OCI-LY7 (cell line): ENCODE measurements at regions not wholly inside any gene's neighbourhood (a gene's known extent, or its start where the extent isn't known, plus 50 kb on each side); places are given as distances from the start of the nearest gene placed in this dataset.

Experiments
- BruUV-seq: library from RNA; stranded (reverse); fragments of 400-500 nt; replicated peaks from 2 replicates; lab custom pipeline; 2021; lab: Mats Ljungman, UMichigan
- CTCF ChIA-PET: fragments of 300-600 bp; sonication (Branson Sonifier 250); formaldehyde crosslinking; loops from one replicate; lab custom pipeline; 2022; ENCODE audit warnings: antibody characterized with exemption; ENCODE audit not compliant: unreplicated experiment; lab: Charles Lee
- POLR2A ChIA-PET: fragments of 300-600 bp; sonication (Branson Sonifier 250); formaldehyde crosslinking; loops from one replicate; lab custom pipeline; 2022; ENCODE audit warnings: antibody characterized with exemption; lab: Charles Lee
- DNase-seq: peaks from one replicate; pipeline ENCODE4 v3.0.0-alpha.2; 2015; ENCODE audit warnings: low spot score
- H2AFZ ChIP-seq: fragments of 200-600 bp; sonication (generic), shearing (Covaris generic); 2 replicates; pipeline ENCODE4 v1.6.1; 2014; ENCODE audit warnings: mild to moderate bottlenecking, antibody characterized with exemption, low read length, moderate library complexity
- H3K27ac ChIP-seq: fragments of 200-600 bp; sonication (generic); 2 replicates; pipeline ENCODE4 v1.5.1; 2014; ENCODE audit warnings: mixed run types, low read depth, mild to moderate bottlenecking, moderate library complexity, low read length, inconsistent platforms; ENCODE audit not compliant: poor library complexity, severe bottlenecking
- H3K36me3 ChIP-seq: fragments of 200-600 bp; sonication (generic); 2 replicates; pipeline ENCODE4 v1.6.1; 2014; ENCODE audit warnings: mild to moderate bottlenecking, antibody characterized with exemption, low read length, moderate library complexity, mixed read lengths; ENCODE audit not compliant: insufficient read depth
- H3K4me1 ChIP-seq: fragments of 200-600 bp; sonication (generic); 2 replicates; pipeline ENCODE4 v1.5.1; 2014; ENCODE audit warnings: mild to moderate bottlenecking, low read length; ENCODE audit not compliant: insufficient read depth, poor library complexity, severe bottlenecking
- H3K4me2 ChIP-seq: fragments of 200-600 bp; sonication (generic); 2 replicates; pipeline ENCODE4 v1.6.1; 2014; ENCODE audit warnings: mild to moderate bottlenecking, low read length
- H3K4me3 ChIP-seq: fragments of 200-600 bp; sonication (generic); 2 replicates; pipeline ENCODE4 v1.5.1; 2014; ENCODE audit warnings: mild to moderate bottlenecking, low read depth, low read length; ENCODE audit not compliant: poor library complexity, severe bottlenecking
- H3K79me2 ChIP-seq: fragments of 200-600 bp; sonication (generic); 2 replicates; pipeline ENCODE4 v1.6.1; 2016; ENCODE audit warnings: low read depth, mild to moderate bottlenecking, low read length, moderate library complexity, mixed read lengths; ENCODE audit not compliant: insufficient read depth
- H3K9me2 ChIP-seq: fragments of 200-600 bp; sonication (generic); 2 replicates; pipeline ENCODE4 v1.6.1; 2016; ENCODE audit warnings: mild to moderate bottlenecking, low read length, mixed read lengths; ENCODE audit not compliant: insufficient read depth
- H3K9me3 ChIP-seq: fragments of 200-600 bp; sonication (generic); 2 replicates; pipeline ENCODE4 v1.6.1; 2014; ENCODE audit warnings: mild to moderate bottlenecking, mixed run types, low read length, mixed read lengths
- H4K20me1 ChIP-seq: fragments of 200-600 bp; sonication (generic); 2 replicates; pipeline ENCODE4 v1.6.1; 2014; ENCODE audit warnings: mild to moderate bottlenecking, antibody characterized with exemption, low read length, moderate library complexity, mixed read lengths; ENCODE audit not compliant: insufficient read depth
- EZH2phosphoT487 ChIP-seq: fragments of 200-600 bp; sonication (generic); IDR thresholded peaks from 2 replicates; pipeline ENCODE4 v1.6.1; 2018; ENCODE audit warnings: low read depth, borderline replicate concordance, mild to moderate bottlenecking, mixed run types, antibody characterized with exemption, low read length, moderate library complexity, mixed read lengths
- intact Hi-C: fragments of 100-400 bp; cut with micrococcal nuclease; formaldehyde crosslinking; loops from one replicate; pipeline ENCODE4 v1.10.0; 2022; ENCODE audit not compliant: unreplicated experiment
- TF ChIP-seq, protein P1 (sequence below): fragments of 200-600 bp; sonication (generic); conservative IDR thresholded peaks from 2 replicates; pipeline ENCODE4 v1.5.1; 2014; ENCODE audit warnings: mild to moderate bottlenecking, antibody characterized with exemption, low read length, moderate library complexity, mixed read lengths

DNA sequence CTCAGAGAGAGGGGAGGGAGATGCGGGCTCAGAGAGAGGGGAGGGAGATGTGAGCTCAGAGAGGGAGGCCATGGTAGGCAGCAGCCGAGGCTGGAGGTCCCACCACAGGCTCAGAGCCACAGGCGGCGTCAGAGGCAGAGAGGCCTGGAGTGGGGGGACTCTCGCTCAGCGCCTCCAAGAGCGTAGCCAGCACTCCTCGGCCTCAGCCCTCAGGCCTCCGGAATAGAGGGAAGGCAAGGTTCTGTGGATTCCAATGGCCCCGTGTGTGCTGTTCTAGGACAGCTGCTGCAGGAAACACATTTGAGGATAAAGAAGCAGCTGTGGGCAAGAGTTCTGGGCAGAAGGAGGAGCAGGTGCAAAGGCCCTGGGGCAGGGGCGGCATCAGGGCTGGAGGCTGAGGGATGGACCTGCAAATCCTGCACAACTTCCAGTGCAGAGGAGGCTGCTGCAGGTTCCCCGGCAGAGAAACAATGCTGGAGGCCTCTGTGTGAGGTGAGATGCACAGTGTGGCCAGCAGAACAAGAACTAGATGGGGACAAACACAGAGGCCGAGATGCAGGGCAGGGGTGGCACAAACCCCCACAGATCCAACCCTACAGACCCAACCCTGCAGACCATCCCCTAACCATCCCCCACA, 59.1 kb upstream of the GALNT9 start:
- no peak overlapping the region for H3K27ac ChIP-seq
- no peak for DNase-seq
- H3K9me3 ChIP-seq, result no peaks in the 10 kb centered on the region
- H2AFZ ChIP-seq, result no peak overlapping the region
- no peaks in the 10 kb centered on the region for H3K36me3 ChIP-seq
- intact Hi-C loops, result no loop called here
- CTCF ChIA-PET, result no interaction called here
- BruUV-seq, result no TSS peak
- no peaks in the 10 kb centered on the region for H4K20me1 ChIP-seq
- H3K79me2 ChIP-seq, result no peaks in the 10 kb centered on the region
- no peak overlapping the region for H3K4me3 ChIP-seq
- no peaks in the 10 kb centered on the region for H3K4me1 ChIP-seq
- TF ChIP-seq, protein P1, sequence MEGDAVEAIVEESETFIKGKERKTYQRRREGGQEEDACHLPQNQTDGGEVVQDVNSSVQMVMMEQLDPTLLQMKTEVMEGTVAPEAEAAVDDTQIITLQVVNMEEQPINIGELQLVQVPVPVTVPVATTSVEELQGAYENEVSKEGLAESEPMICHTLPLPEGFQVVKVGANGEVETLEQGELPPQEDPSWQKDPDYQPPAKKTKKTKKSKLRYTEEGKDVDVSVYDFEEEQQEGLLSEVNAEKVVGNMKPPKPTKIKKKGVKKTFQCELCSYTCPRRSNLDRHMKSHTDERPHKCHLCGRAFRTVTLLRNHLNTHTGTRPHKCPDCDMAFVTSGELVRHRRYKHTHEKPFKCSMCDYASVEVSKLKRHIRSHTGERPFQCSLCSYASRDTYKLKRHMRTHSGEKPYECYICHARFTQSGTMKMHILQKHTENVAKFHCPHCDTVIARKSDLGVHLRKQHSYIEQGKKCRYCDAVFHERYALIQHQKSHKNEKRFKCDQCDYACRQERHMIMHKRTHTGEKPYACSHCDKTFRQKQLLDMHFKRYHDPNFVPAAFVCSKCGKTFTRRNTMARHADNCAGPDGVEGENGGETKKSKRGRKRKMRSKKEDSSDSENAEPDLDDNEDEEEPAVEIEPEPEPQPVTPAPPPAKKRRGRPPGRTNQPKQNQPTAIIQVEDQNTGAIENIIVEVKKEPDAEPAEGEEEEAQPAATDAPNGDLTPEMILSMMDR, result no peak
- TF ChIP-seq EZH2phosphoT487, result no peak
- H3K9me2 ChIP-seq, result no peaks in the 10 kb centered on the region
- POLR2A ChIA-PET, result no interaction called here
- no peak overlapping the region for H3K4me2 ChIP-seq

DNA sequence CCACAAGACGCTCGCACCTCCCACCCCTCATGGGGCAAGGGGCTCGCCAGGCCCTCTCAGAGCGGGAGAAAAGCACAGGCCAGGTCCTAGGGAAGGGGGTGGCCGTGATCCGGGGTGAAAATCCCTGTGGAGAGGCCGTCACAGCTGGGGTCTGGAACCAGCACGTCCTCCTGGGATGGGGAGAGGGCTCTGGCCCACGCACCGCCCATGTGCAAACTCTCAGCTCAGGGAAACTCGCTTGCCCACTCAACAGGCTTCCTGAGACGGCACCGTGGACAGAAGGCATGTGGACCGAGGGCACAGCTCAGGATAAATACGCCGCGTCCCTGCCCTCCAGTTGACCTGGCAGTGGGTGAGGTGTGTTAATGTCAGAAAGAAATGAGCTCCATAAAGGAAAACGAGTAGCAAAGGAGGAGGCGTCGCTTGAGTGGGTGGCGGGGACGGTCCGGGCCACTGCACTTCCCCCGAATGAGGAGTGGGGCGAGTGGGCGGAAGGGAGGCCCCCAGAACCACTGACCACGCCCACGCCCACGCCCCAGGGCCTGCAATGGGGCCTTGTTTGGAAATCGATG, 57.6 kb upstream of the GALNT9 start:
- CTCF ChIA-PET, result interaction anchor here (0.6 kb wide), 1 partner anchor 1615 kb away, joined by 3 read pairs; no protein-coding TSS in a partner anchor
- no TSS peak for BruUV-seq

More for the DNA sequence above, 57.6 kb upstream of the GALNT9 start:
- no peak for DNase-seq
- Histone ChIP-seq H3K4me2 (no peak overlapping the region), H3K9me3 (no peaks in the 10 kb centered on the region), H2AFZ (no peak overlapping the region), H3K36me3 (no peaks in the 10 kb centered on the region), H4K20me1 (no peaks in the 10 kb centered on the region), H3K27ac (no peak overlapping the region), H3K4me1 (no peaks in the 10 kb centered on the region), H3K79me2 (no peaks in the 10 kb centered on the region), H3K9me2 (no peaks in the 10 kb centered on the region), H3K4me3 (no peak overlapping the region)
- intact Hi-C loops, result no loop called here
- POLR2A ChIA-PET, result no interaction called here
- TF ChIP-seq, protein P1, result no peak
- no peak for TF ChIP-seq EZH2phosphoT487
